Right lobe of liver (tissue), 6 donors: ENCODE measurements at regions not wholly inside any gene's neighbourhood (a gene's known extent, or its start where the extent isn't known, plus 50 kb on each side); places are given as distances from the start of the nearest gene placed in this dataset.

Experiments
- ATAC-seq, 4 donors: fragments of 200-7000 bp; cut with Tn5 transposase; one replicate each; pipeline ENCODE4 v1.9.1; 2020; ENCODE audit warnings: mild to moderate bottlenecking in 4 of 4, moderate library complexity in 4 of 4
- DNase-seq, 3 donors: peaks; one replicate each; pipeline ENCODE4 v3.0.0-alpha.2; 2020
- H3K27ac ChIP-seq, 3 donors: fragments of 200-600 bp; one replicate each; pipeline ENCODE4 v1.8.0; 2022
- H3K27me3 ChIP-seq, 2 donors: fragments of 200-600 bp; one replicate each; pipeline ENCODE4 v1.8.0; 2022
- H3K36me3 ChIP-seq, 4 donors: fragments of 200-600 bp; sonication (generic) in 1 of 4; one replicate each; pipeline versions ENCODE4 v1.5.1 to v1.8.0; 2017 to 2022; ENCODE audit warnings: control low read depth in 1 of 4
- H3K4me1 ChIP-seq, 4 donors: fragments of 200-600 bp; sonication (generic) in 1 of 4; one replicate each; pipeline versions ENCODE4 v1.5.1 to v1.8.0; 2017 to 2022; ENCODE audit warnings: control low read depth in 1 of 4
- H3K4me3 ChIP-seq, 3 donors: fragments of 200-600 bp; one replicate each; pipeline ENCODE4 v1.8.0; 2022
- H3K9me3 ChIP-seq, 4 donors: fragments of 200-600 bp; sonication (generic) in 1 of 4; one replicate each; pipeline versions ENCODE4 v1.5.1 to v1.8.0; 2017 to 2022; ENCODE audit warnings: control low read depth in 1 of 4
- CTCF ChIP-seq, 4 donors: fragments of 200-600 bp in 3 of 4; fragments of 450-650 bp in 1 of 4; IDR thresholded peaks; one replicate each; pipeline versions ENCODE4 v1.5.1 to v1.8.0; 2016 to 2022; ENCODE audit warnings: antibody characterized with exemption in 4 of 4, mild to moderate bottlenecking in 2 of 4
- POLR2A ChIP-seq: fragments of 450-650 bp; IDR thresholded peaks from one replicate; pipeline ENCODE4 v1.6.1; 2017; ENCODE audit warnings: antibody characterized with exemption, mild to moderate bottlenecking
- WGBS: methylation state at CpG from one replicate; pipeline ENCODE4 v1.1.6; 2018; ENCODE audit warnings: low coverage, low lambda C conversion rate; ENCODE audit not compliant: insufficient coverage; ENCODE audit errors: missing lambda C conversion rate; 5-methylcytosine and 5-hydroxymethylcytosine counted together
- intact Hi-C, 2 donors: fragments of 100-400 bp; cut with DNase I; formaldehyde crosslinking; loops; one replicate each; pipeline versions ENCODE4 v1.11.2 to v1.14.1; 2022
- donor health status: DM: no; HTN: yes; CAD: no.
- donor health status: DM: no; HTN: no; CAD: no.
- donor health status: DM: no; HTN: no; CAD: no.
- donor health status: DM: no; HTN: yes; CAD: no.
- donor health status: DM: no; HTN: yes; CAD: no.

- TF ChIP-seq POLR2A: no peak
- TF ChIP-seq CTCF (IDR thresholded peaks at IDR 0.05): no peak
- Histone ChIP-seq H3K4me1 (no peaks in the 10 kb centered on the region), H3K36me3 (no peaks in the 10 kb centered on the region), H3K9me3 (peaks cover 0 to 5% (median 0%) of the 10 kb centered on the region in 4 donors), H3K27ac (no peak overlapping the region), H3K27me3 (no peaks in the 10 kb centered on the region), H3K4me3 (no peak overlapping the region)
- DNase-seq (no peak), ATAC-seq (no peak)
- intact Hi-C loops: no loop called here
- 64% methylated on average over 4 of the region's 4 CpGs for WGBS
Measured at GRCh38 chr10:4442296-4442695, 383.7 kb upstream of the AKR1E2 start.

GRCh38 chr10:4440260-4440659 lies 385.7 kb upstream of the AKR1E2 start:
- no peaks in the 10 kb centered on the region for H3K36me3 ChIP-seq
- H3K27me3 ChIP-seq: no peaks in the 10 kb centered on the region
- H3K4me1 ChIP-seq: no peaks in the 10 kb centered on the region
- ATAC-seq (no peak), DNase-seq (no peak)
- WGBS: 63% methylated on average over 4 of the region's 5 CpGs
- intact Hi-C loops: no loop called here
- no peak overlapping the region for H3K27ac ChIP-seq
- TF ChIP-seq POLR2A: no peak
- TF ChIP-seq CTCF (IDR thresholded peaks at IDR 0.05): no peak
- H3K4me3 ChIP-seq: no peak overlapping the region
- peaks cover 0 to 5% (median 0%) of the 10 kb centered on the region in 4 donors for H3K9me3 ChIP-seq

- no peaks in the 10 kb centered on the region for H3K36me3 ChIP-seq
- no peak for ATAC-seq
- whole genome bisulfite sequencing: 57% methylated on average over 1 of the region's 1 CpG
- H3K9me3 ChIP-seq: no peaks in the 10 kb centered on the region
- TF ChIP-seq POLR2A (no peak), CTCF (IDR thresholded peaks at IDR 0.05) (no peak)
- no peak for DNase-seq
- no peaks in the 10 kb centered on the region for H3K27me3 ChIP-seq
- no peaks in the 10 kb centered on the region for H3K4me1 ChIP-seq
- no peak overlapping the region for H3K4me3 ChIP-seq
- intact Hi-C loops: no loop called here
- H3K27ac ChIP-seq: no peak overlapping the region
Measured at GRCh38 chr10:4437791-4438190, 388.2 kb upstream of the AKR1E2 start.

- no peak for ATAC-seq
- TF ChIP-seq CTCF (IDR thresholded peaks at IDR 0.05): no peak
- TF ChIP-seq POLR2A: no peak
- no peaks in the 10 kb centered on the region for H3K36me3 ChIP-seq
Measured at GRCh38 chr10:4437061-4437460, 388.9 kb upstream of the AKR1E2 start.

GRCh38 chr10:4436103-4436502 lies 389.9 kb upstream of the AKR1E2 start:
- no peaks in the 10 kb centered on the region for H3K9me3 ChIP-seq
- ATAC-seq (no peak), DNase-seq (no peak)
- TF ChIP-seq CTCF (IDR thresholded peaks at IDR 0.05): no peak
- no peak for TF ChIP-seq POLR2A
- no peaks in the 10 kb centered on the region for H3K4me1 ChIP-seq
- H3K27me3 ChIP-seq: no peaks in the 10 kb centered on the region
- intact Hi-C loops: no loop called here
- no peak overlapping the region for H3K4me3 ChIP-seq
- H3K27ac ChIP-seq: no peak overlapping the region
- no peaks in the 10 kb centered on the region for H3K36me3 ChIP-seq

More at GRCh38 chr10:4437061-4437460, 388.9 kb upstream of the AKR1E2 start:
- Histone ChIP-seq H3K27ac (no peak overlapping the region), H3K4me1 (no peaks in the 10 kb centered on the region), H3K9me3 (no peaks in the 10 kb centered on the region), H3K4me3 (no peak overlapping the region), H3K27me3 (no peaks in the 10 kb centered on the region)
- intact Hi-C loops: no loop called here
- 67% methylated on average over 7 of the region's 7 CpGs for WGBS
- DNase-seq: no peak
